Right lobe of liver (tissue), 6 donors: ENCODE measurements at regions not wholly inside any gene's neighbourhood (a gene's known extent, or its start where the extent isn't known, plus 50 kb on each side); places are given as distances from the start of the nearest gene placed in this dataset.
A peak's percentile ranks its signal among the peaks of the same experiment; 100 is the strongest.

Experiments
- ATAC-seq, 4 donors: fragments of 200-7000 bp; cut with Tn5 transposase; one replicate each; pipeline ENCODE4 v1.9.1; 2020; ENCODE audit warnings: mild to moderate bottlenecking in 4 of 4, moderate library complexity in 4 of 4
- DNase-seq, 3 donors: peaks; one replicate each; pipeline ENCODE4 v3.0.0-alpha.2; 2020
- H3K27ac ChIP-seq, 3 donors: fragments of 200-600 bp; one replicate each; pipeline ENCODE4 v1.8.0; 2022
- H3K27me3 ChIP-seq, 2 donors: fragments of 200-600 bp; one replicate each; pipeline ENCODE4 v1.8.0; 2022
- H3K36me3 ChIP-seq, 4 donors: fragments of 200-600 bp; sonication (generic) in 1 of 4; one replicate each; pipeline versions ENCODE4 v1.5.1 to v1.8.0; 2017 to 2022; ENCODE audit warnings: control low read depth in 1 of 4
- H3K4me1 ChIP-seq, 4 donors: fragments of 200-600 bp; sonication (generic) in 1 of 4; one replicate each; pipeline versions ENCODE4 v1.5.1 to v1.8.0; 2017 to 2022; ENCODE audit warnings: control low read depth in 1 of 4
- H3K4me3 ChIP-seq, 3 donors: fragments of 200-600 bp; one replicate each; pipeline ENCODE4 v1.8.0; 2022
- H3K9me3 ChIP-seq, 4 donors: fragments of 200-600 bp; sonication (generic) in 1 of 4; one replicate each; pipeline versions ENCODE4 v1.5.1 to v1.8.0; 2017 to 2022; ENCODE audit warnings: control low read depth in 1 of 4
- CTCF ChIP-seq, 4 donors: fragments of 200-600 bp in 3 of 4; fragments of 450-650 bp in 1 of 4; IDR thresholded peaks; one replicate each; pipeline versions ENCODE4 v1.5.1 to v1.8.0; 2016 to 2022; ENCODE audit warnings: antibody characterized with exemption in 4 of 4, mild to moderate bottlenecking in 2 of 4
- POLR2A ChIP-seq: fragments of 450-650 bp; IDR thresholded peaks from one replicate; pipeline ENCODE4 v1.6.1; 2017; ENCODE audit warnings: antibody characterized with exemption, mild to moderate bottlenecking
- WGBS: methylation state at CpG from one replicate; pipeline ENCODE4 v1.1.6; 2018; ENCODE audit warnings: low coverage, low lambda C conversion rate; ENCODE audit not compliant: insufficient coverage; ENCODE audit errors: missing lambda C conversion rate; 5-methylcytosine and 5-hydroxymethylcytosine counted together
- intact Hi-C, 2 donors: fragments of 100-400 bp; cut with DNase I; formaldehyde crosslinking; loops; one replicate each; pipeline versions ENCODE4 v1.11.2 to v1.14.1; 2022
- small RNA-seq, 2 experiments: library from RNA; depleted of rRNA; stranded (forward); fragments of <200 nt; gene quantifications; one replicate each; pipeline ENCODE3, GENCODE V24; 2016
- donor health status: DM: no; HTN: yes; CAD: no.
- donor health status: DM: no; HTN: no; CAD: no.
- donor health status: DM: no; HTN: no; CAD: no.
- donor health status: DM: no; HTN: yes; CAD: no.
- donor health status: DM: no; HTN: yes; CAD: no.

DNA sequence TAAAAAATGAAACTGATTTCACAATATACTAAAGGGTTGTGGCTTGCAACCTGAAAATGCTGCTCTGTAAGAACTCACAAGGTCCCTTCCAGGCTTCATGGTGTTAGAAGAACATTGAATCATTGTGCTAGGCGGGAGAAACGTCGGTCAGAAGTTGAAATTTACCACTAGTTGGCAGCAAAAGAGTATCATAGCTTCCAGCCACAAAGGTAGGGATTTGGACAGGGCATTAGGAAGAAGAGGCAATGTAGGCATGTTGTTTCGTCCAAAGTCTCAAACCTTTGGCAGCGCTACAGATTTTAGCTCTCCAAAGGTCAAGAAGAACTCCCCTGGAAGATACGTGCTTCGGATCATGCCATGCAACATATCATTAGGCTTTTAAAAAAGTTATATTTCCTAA, 62.5 kb upstream of the ZP4 start:
- H3K4me1 ChIP-seq = no peaks in the 10 kb centered on the region
- no peaks in the 10 kb centered on the region for H3K36me3 ChIP-seq
- no peak overlapping the region for H3K4me3 ChIP-seq
- 19% methylated on average over 7 of the region's 7 CpGs for WGBS
- no peaks in the 10 kb centered on the region for H3K9me3 ChIP-seq
- intact Hi-C loops = no loop called here
- peak; percentile 96 to 98 (median 96) for ATAC-seq
- peak in 3 of 4 donors; percentile 35 to 54 (median 50) for TF ChIP-seq CTCF (IDR thresholded peaks at IDR 0.05)
- no peak for TF ChIP-seq POLR2A
- DNase-seq = peak in 1 of 3 donors; percentile 69
- no peak overlapping the region for H3K27ac ChIP-seq
- H3K27me3 ChIP-seq = no peaks in the 10 kb centered on the region

Small RNAs in the stretch of these regions (small RNA-seq; reads per million reads assigned to genes)
- gene AL356010.1 = 0 reads per million in 2 experiments
- gene AL590135.1 = 0 reads per million in 2 experiments
- gene RNU6-725P = 0 reads per million in 2 experiments
